Mammary epithelial cell (primary cell): ENCODE measurements at regions not wholly inside any gene's neighbourhood (a gene's known extent, or its start where the extent isn't known, plus 50 kb on each side); places are given as distances from the start of the nearest gene placed in this dataset.

Source experiments
- CTCF ChIP-seq, 2 donors: IDR thresholded peaks in 1 of 2; conservative IDR thresholded peaks in 1 of 2; 2 replicates each; pipeline ENCODE4 v1.5.1; 2011 to 2012; ENCODE audit warnings: inconsistent platforms in 2 of 2, low read length in 2 of 2, mild to moderate bottlenecking in 2 of 2, control low read depth in 1 of 2, low read depth in 1 of 2; ENCODE audit not compliant: insufficient read depth in 1 of 2; ENCODE audit errors: extremely low read depth in 1 of 2
- EZH2 ChIP-seq: IDR thresholded peaks from 2 replicates; pipeline ENCODE4 v1.6.1; 2012; ENCODE audit warnings: low read length, inconsistent platforms, borderline replicate concordance

GRCh38 chr12:105482951-105483350 lies 152.5 kb downstream of the C12orf75 start:
- no peak for TF ChIP-seq EZH2
- TF ChIP-seq CTCF (conservative IDR thresholded peaks at IDR 0.05 in 1 of 2, IDR thresholded peaks at IDR 0.05 in 1 of 2; ENCODE audit: extremely low read depth in 1 of 2, insufficient read depth in 1 of 2, low read depth in 1 of 2, low read length in 2 of 2) = no peak
